ENCODE measurements at regions not wholly inside any gene's neighbourhood (a gene's known extent, or its start where the extent isn't known, plus 50 kb on each side); places are given as distances from the start of the nearest gene placed in this dataset.

DNA sequence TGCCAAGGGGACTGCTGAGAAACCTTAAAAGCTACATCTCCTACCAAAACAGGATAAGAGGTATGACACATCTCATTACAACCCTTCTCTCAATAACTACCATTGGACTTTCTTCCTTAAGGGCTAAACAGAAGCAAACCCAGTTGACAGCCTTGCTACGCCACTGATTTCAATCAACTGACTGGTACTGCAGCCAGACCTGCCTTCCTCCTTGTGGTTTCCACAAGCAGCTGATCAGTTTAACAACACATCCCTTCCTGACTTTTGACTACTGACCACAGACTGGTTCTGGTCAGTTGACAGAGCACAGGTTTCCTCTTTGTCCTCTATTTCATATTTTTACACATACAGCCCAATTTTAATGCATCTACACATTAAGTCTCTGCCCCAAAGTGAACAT lies 108.8 kb downstream of the ADAMTS1 start:
- DNase-seq: no peak

DNA sequence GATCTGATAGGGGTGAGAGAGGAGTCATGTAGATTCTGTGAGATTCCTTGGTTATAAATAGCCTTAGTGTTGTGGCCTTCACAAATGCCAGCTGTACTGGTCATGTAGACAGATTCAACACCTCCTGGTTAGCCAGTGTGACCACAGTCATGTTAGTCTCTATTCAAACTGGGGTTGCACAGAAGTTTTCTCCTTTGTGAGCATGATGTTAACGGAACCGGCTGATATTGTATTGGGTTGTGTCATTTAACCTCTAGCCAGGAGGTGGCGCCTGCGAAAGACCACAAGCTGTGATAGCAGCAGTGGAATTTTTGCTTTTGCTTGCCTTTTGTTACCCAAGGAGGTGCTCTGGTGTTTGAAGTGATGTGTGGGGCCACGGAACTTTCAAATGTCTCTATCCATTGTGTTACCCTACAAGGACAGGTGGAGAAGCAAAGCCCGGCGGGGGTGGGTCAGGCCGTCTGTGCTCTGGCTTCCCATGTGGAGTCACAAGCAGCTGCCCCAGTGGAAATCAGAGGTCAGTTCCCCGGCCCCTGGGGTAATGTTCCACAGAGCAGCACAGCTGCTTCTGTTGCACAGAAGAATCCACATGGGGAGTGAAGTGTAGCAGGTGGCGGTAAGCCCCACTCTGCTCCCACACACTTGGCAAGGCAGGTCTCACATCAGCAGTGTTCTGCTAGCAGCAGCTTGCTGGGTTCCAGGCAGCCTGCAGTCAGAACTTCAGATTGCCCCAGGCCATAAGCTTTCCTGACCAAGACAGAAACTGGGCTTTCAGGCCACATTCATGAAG lies 112.6 kb downstream of the ADAMTS1 start:
- peak in 1 of 2 donors; percentile 9 for DNase-seq

DNA sequence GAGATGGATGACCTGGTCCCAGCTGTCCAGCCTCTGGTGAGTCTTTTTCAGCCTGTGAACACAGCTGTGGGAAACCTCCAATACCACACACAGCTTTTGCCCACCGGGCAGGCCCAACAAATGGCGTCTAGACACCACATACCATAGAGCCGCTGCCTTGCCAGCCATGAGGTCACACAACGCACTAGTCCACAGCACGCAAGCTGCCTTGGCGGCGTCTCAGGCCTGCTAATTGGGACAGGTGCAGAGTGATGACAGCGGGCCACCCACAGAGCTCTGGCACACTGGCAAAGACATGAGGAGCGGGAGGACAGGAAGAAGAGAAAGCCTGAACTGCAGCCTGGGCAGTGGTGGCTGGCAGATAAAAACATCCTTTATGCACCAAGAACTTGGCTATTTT lies 125.5 kb downstream of the ADAMTS1 start:
- DNase-seq: no peak

DNA sequence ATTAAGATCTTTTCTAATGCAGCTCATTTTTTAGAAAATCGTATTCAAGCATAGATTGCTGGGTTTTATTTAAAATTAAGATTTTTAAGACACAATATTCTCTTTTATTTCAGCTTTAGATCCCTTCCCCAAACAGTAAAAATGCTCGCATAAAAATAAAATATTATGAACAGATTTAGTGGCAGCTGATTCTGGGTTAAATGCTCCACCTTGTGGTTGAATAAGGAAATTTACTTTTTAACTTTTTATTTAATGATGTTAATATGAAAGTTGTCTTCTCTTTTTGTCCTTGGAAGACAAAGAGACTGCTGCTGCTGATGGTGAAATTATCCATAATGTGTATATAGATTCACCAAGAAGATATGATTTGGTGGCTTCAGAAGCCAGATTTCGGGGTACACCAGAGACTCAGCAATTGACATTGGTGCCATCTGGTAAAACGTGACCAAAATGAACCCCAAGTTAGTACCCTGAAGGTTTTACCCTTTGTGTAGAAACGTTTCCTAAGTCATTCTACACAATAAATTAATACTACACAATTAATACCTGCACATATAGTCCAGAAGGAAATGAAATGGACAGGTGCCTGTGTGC lies 128.0 kb downstream of the ADAMTS1 start:
- peak in 1 of 2 donors; percentile 8 for DNase-seq

DNA sequence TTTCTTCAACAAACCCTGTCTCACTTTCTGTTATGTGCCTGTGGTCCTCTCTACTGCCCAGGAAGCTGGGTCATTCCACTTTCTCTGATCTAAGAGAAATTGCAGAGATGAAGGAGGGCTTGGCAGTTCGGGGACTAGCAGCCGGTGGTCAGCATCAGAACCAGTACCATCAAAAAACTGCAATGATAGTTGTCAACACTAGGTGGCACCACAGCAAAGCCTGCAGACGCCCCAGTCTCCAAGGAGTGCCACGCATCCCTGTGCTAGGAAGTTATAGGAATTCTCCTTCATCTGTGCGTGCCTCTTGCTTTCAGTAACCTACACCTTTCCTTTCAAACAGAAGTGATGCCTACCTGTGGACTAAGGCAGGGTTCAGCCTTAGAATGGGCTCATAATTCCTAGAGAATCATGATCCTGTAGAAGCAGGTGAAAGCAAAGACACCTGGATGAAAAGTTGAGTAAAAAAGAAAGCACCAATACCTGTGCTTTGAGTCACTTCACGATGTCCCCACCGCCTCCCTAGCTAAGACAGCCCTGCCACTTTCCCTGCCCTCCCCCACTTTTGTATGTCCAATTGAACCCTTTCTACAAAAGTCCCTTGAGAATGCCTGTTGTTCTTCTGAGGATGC lies 129.2 kb downstream of the ADAMTS1 start:
- peak in 1 of 2 donors; percentile 31 for DNase-seq

DNA sequence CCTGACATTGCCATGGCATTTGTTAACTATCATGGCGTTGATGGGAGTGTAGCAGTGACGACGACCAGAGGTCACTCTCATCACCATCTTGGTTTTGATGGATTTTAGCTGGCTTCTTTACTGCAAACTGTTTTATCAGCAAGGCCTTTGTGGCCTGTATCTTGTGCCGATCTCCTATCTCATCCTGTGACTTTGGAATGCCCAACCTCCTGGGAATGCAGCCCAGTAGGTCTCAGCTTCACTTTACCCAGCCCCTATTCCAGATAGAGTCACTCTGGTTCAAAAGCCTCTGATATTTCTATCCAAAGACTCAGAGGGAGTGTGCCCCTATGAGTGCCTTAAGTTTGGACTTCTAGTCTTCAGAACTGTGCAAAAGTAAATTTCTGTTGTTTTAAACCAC lies 130.1 kb downstream of the ADAMTS1 start:
- no peak for DNase-seq

DNA sequence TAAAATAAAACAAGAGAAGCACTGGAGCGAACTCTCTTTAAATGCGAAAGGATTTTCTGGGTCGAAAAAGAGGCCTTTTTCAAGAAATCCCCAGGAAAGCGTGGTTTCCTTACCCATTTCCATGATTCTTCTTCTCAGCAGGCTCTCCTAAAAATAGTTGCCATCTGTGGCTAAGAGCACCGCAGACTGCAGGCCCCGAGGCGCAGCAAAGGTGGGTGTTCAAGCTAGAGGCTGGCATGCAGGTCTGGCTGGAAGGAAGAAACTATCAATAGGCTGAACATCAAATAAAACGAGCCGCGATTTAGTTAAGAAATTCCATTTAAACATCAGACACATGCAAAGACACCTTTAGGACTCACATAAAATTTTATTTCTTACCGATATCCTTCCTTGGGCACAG lies 135.1 kb downstream of the ADAMTS1 start:
- no peak for DNase-seq

DNA sequence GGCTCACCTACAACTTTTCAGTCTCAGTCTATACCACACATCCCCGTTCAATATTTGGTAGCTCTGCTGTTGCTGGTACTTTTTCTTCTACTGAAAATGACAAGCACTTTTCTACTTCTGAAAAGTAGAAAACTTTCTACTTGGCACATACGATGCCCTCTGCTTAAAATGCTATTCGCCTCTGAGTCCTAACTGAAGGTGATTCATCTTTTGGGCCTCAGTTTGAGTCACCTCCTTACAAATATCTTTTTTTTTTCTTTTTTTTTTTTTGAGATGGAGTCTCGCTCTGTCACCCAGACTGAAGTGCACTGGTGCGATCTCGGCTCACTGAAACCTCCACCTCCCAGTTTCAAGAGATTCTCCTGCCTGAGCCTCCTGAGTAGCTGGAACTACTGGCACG lies 136.0 kb upstream of the CYYR1 start:
- DNase-seq: no peak

DNA sequence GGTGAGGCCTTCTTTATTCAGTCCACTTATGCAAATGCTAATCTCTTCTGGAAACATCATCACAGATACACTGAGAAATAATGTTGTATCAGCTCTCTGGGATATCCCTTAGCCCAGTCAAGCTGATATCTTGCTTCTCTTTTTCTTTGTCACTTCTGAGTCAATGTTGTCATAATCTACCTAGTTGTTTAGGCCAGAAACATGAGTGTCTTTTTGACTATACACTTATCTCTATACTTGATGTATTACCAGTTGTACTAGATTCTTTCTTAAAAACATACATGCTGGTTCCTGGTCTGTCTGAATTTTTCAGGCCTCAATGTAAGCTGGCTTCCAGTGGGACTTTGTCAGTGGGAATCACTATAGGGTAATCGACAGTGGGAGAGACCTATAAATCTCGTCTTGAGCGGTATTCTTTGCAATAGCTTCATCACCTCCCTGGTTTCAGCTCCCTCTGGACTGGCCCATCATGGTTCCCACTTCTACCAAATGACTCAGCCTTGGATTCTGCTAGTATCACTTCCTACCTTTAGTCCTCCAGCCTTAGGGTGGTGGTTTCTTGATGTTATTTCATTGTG lies 135.2 kb upstream of the CYYR1 start:
- no peak for DNase-seq

DNA sequence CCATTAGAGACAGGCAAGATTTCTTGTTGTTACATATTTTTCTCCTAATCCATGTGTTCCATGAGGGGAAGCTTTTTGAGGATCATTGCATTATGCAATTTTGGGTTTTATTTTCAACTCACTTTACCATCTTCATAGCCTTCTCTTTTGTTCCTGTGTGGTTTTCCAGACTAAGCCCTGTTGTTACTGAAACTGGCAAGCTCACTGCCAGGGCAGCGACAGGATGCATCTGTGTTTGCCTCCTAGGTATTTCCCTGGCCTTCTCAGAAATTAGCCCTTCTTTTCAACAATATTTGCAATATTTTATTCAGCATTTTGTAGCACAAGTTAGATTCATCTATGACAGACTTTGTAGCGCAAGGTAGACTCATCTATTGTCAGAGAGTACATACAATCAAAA lies 134.2 kb upstream of the CYYR1 start:
- DNase-seq: no peak

DNA sequence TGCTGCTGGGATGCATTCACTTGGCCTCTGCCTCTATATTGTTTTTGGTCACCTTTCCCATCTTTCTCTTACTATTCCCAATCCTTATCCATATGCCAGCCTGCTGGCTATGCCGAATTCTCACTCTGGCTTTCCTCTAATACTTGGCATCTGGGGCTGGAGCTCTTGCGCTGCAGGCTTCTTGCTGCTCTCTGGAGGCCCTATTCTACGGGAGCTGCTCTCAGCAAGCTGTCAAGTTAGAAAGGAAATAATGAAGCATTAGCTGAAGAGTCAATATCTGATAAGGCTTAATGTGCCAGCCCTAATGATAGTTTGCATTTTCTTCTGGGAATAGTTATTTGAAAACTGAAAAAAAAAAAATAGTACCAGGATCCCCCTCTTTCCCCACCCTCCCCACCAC lies 125.3 kb upstream of the CYYR1 start:
- no peak for DNase-seq

DNA sequence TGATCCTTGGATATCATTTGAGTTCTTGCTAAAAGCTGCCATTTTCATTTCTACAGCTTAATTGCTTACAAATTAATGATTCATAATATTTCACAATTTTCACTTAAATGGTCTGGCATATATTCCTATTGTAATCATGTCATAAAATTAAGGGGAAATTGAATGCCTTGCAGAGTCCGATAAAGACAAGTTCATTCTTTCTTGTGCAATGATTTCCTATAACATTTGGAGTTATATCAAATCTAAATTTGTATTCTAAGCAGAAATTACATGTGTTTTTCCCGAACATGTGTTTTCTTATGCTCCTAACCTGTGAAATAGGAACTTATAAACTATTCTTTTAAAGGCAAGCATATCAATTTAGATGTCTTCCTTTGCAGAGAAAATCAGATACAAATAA lies 118.3 kb upstream of the CYYR1 start:
- no peak for DNase-seq

DNA sequence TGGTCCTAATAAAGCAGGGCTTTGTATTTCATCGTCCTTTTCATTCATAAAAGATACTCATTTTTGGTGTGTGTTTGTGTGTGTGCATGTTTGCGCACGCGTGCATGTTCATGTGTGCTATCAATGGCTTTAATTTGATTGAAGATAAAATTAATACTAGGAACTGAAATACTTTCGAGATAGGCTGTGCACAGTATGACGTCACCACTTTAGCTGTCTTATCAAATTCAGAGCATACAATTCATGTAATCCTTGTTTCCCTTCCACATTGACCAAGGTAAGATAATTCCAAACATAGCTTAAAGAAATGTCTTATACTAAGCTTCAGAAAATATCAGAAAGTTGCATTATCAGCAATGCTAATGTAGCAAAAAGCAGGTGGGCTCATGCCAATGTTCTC lies 113.6 kb upstream of the CYYR1 start:
- no peak for DNase-seq

DNA sequence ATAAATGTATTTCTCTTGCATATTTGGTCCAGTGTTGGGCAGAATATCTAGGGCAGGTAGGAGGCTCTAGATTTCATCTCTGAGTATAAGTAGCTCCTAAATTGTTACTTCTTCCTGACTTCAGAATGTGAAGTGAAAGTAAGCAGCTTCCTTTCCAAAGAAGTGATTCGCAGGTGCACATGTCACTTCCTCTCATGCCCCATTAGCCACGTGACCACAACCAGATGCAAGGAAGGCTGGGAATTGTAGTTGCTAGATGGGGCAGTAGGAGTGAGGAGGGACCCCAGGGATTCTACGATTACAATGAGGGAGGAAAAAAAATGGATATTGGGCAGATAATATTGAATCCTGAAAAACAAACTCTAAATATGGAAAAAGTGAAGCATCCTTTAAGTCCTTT lies 113.2 kb upstream of the CYYR1 start:
- peak; percentile 35 to 52 for DNase-seq

DNA sequence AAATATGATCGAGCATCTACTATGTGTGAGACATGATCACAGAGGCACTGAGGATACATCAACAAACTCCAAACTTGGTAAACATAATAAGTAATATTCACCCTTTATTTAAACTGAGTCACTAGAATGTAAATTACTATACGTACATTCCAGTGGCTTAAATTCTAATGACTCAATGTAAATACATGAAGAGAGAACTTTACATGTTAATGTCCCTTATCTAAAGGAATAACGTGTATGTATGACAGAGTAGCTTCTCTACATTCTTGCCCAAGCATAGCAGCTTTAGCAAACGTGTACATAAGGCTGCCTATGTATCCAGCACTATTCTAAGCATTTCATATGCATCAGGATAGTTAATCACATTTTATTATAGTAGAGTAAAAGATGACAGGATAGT lies 111.8 kb upstream of the CYYR1 start:
- no peak for DNase-seq

DNA sequence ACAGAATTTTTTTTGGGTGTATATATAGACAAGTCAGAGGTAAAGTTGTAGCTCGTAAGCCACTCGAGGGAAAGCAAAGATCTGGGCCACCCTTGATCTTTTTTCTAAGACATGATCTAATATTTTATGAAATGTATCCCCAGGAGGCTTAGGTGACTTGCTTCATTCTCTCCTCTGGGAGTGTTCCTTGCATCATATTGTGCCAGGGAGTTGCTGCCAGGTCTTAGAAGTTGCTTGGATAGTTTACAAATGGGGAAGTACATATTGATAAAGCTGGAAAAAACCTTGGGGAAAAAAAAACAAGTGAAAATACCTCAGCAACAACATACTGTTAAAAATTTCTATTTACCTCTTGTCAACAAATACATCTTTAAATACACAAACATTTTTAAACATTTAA lies 110.9 kb upstream of the CYYR1 start:
- DNase-seq: no peak

DNA sequence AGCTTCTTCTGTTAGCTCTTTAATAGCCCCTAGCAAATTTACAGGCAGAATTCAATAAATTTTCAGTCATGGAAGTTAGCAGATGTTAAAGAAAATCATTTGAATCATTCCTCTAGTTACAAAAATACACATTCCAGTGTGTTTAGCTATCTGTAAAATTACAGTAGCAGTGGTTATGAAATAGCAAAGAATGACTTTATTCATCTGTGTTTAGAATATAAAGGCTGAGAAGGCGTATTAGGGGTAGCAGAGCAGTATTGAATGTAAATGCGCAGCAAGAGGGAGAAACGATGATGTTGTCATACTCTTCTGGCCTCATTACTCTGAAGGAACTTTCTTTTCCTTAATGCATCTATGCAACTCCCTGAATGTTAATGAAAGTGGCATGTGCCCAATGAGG lies 106.2 kb upstream of the CYYR1 start:
- DNase-seq: no peak

DNA sequence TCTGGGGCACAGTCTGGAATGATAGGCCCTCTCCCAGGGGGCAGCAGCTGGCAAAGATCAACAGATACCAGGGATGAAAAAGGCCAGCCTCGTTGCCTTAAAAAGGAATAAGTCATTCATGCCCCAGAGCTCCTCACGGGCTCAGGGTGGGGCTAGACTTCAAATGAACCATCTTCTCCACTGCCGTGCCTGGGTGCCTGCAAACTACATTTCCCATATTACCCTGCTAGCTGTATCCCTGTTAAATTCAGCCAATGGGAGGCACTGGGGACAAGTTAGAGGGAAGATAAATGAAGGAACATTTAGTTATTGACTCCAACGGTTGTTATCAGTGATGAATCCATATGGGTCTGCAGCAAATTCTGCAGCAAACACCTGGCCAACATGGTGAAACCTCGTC lies 101.2 kb upstream of the CYYR1 start:
- no peak for DNase-seq

DNA sequence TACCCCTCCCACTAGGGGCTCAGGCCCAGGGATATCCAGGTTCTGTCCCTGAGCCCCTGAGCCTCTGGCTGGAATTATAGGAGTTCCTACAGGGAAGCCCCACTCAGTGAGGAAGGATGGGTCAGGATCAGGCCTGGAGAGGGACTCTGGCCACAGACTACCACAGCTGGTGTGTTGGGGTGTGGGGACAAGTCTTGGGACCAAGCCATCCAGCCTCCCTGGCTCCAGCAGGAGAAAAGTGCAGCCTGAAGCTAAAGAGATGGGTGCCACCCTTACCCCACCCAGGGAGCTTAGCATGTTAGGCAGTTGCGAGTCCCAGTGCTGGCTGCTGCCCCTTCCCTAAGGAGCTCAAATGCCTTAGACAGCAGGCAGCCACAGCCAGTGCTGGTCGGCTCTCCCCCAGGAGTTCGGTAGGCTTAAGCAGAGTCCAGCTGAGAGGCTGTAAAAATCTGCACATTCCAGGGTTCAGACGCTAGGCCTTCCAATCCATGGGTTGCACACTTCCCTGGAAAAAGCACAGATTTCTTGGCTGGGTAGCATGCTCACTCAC lies 96.2 kb upstream of the CYYR1 start:
- DNase-seq: no peak

DNA sequence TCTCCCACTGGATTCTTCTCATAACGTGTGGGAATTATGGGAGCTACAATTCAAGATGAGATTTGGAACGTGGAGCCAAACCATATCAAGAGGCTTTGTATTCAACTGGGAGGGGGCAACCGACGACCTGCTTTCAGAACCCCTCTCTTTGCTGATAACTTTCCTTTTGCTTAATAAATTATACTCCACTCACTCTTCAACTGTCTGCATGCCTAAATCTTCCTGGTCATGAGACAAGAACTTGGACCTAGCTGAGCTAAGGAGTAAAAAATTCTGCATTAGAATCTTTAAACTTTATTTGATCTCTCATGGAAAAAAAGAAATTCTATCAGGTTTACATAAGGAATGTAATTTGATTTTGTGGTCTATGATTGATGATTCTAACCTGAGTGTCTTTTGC lies 86.7 kb upstream of the CYYR1 start:
- no peak for DNase-seq

DNA sequence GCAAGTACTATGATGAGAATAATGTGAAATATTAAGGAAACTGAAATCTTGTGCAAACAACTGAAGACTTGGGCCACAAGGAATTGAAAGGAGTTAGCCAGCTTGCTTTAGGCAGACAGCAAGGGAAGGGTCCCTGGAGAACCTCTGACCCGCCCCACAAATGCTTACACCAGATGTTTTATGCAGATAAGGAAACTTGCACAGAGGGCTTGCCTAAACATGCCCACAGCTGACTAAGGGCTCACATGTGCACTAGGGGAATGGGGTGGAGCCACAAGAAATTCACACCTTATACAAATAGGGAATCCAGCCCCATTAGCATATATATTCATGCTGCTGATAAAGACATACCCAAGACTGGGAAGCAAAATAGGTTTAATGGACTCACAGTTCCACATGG lies 86.1 kb upstream of the CYYR1 start:
- no peak for DNase-seq

DNA sequence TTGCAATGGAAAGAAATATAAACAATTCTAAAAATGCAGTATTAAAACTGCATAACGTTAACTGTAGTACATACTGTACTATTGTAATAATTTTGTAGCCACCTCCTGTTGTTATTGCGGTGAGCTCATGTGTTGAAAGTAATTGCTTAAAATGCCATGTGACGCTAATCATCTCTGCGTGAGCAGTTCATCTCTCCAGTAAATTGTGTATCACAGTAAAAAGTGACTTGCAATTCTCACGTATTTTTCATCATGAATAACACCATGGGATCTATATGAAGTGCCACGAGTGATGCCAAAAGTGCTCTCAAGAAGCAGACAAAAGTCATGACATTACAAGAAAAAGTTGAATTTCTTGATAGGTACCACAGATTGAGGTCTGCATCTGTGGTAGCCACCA lies 82.4 kb upstream of the CYYR1 start:
- no peak for DNase-seq

DNA sequence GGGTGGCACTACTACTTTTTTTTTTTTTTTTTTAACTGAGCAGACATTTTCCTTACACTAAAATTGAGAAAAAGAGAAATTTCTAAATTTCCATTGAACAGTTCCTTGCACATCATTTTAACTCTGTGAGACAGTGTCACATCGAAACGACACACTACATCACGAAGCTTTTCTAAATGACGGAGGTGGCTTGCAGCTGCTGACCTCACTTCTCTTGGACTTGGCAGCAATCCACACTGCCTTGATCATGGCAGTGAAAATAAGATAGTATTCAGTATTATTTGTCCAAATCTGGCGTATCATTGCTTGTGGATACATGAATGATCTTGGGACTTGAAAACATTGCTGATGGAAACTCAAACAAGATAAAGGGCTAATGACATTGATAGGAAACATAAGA lies 80.3 kb upstream of the CYYR1 start:
- DNase-seq: no peak

DNA sequence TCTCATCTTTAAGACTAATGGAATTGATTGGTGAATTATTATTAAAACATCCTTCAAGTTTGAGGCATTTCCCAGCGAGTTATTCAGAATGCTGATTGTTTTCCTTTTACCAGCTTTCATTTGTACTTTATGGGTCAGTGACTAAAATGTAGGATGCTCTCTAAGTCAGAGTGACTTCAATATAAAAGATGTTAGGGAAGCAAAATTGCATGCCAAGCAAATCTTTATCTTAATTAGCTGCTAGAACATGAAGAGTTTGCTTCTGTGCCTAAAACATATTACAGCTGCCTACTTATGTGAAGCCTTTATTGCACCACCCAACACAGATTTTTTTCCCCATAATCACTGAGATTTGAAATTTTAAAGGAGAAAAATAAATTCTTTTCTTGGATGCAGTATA lies 79.8 kb upstream of the CYYR1 start:
- no peak for DNase-seq

All from CD4-positive, alpha-beta T cell treated with Interferon alpha-2 for 1 hour (primary cell).